GM19239 (cell line): ENCODE measurements at regions not wholly inside any gene's neighbourhood (a gene's known extent, or its start where the extent isn't known, plus 50 kb on each side); places are given as distances from the start of the nearest gene placed in this dataset.
A peak's percentile ranks its signal among the peaks of the same experiment; 100 is the strongest.
"Not testable (repeated sequence)": the region's sequence is repeated elsewhere in the genome, so short reads cannot be mapped to it uniquely, and the experiment has no call there.

Experiments
- DNase-seq: peaks from one replicate; pipeline ENCODE4 v3.0.0; 2011; ENCODE audit warnings: low spot score; ENCODE audit not compliant: insufficient read length
- FAIRE-seq: peaks from 2 replicates; lab custom pipeline; 2011; peaks lifted over from hg19 to GRCh38; lab: Jason Lieb, UNC

DNA sequence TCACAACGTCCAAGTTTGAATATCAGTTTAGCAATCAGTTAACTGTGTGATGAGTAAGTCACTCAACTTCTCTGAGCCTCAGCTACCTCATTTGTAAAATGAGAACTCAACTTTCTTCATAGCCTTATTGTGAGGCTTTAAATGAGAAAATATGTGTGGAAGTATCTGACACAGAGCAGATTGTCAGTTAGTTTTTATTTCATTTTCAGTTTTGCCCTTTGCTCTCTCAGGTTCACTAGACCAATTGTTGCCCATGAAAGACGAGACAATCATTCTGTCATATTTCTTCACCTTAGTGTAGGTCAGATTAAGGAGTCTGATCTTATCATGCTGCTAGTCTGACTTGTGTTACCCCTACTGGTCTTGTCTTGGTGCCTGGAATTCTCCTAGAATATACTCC, 232.8 kb upstream of the PTBP2 start:
- FAIRE-seq: no peak

DNA sequence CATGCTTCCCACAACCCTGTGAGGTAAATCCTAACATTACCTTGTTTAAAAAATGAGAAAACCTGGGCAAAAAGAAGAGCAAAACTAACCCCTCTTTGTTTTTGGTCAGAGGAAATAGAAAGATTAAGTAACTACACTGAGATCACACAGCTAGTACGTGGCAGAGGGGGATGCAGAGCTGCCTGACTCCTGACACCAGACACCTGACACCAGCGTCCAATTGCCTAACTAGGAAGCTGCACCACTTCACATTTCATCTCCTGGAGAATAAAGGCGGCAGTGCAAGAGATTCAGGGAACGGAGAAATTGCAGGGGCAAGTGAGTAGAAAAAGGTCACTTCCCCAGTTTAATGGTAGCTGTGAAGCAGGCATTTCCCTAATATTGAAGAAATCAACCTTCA, 229.3 kb upstream of the PTBP2 start:
- no peak for FAIRE-seq

More for the DNA sequence above, 232.8 kb upstream of the PTBP2 start:
- no peak for DNase-seq

DNA sequence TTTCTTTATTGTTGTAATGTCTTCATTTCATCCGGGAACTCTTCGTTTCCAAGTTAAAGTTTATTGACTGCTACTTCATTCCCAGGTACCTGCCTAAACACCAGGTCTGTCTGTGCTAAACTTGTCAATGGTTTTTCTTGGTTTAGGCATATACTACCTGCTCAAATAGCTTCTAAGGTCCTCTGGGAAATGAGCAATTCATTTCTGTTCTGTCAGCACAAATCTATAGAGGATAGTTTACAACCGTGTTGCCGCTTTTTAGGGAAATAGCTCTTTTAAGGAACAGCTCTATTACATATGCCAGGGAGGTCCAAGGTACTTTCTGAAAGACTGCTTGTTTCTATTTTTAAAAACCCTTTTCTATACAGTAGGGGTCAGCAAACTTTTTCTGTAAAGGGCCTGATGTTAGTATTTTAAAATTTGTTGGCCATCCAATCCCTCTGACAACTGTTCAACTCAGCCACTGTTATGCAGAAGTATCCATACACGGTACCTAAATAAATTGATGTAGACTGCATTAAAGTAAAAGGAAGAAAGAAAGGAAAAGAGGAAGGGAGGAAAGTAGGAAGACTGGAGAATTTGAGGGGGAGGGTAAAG, 222.7 kb upstream of the PTBP2 start:
- no peak for FAIRE-seq
- DNase-seq: no peak

More for the DNA sequence above, 229.3 kb upstream of the PTBP2 start:
- DNase-seq: no peak

DNA sequence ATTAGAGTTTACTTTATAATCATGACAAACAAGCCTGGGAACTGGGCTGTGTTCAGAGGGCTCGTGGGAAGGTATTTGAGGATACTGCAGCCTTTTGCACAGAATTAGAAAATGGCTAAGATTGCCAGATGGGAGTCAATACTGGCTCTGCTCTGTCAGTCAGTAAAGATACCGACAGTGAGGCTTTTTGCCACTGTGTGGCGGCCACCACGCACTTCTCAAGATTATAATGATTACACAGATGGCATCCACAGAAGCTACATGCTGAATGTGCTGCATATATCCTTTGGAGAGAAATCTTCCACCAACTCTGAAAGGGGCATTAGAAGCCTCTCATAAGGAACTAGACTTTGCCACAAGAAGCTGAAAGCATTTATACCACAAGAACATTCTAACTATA, 213.4 kb upstream of the PTBP2 start:
- no peak for DNase-seq
- no peak for FAIRE-seq

DNA sequence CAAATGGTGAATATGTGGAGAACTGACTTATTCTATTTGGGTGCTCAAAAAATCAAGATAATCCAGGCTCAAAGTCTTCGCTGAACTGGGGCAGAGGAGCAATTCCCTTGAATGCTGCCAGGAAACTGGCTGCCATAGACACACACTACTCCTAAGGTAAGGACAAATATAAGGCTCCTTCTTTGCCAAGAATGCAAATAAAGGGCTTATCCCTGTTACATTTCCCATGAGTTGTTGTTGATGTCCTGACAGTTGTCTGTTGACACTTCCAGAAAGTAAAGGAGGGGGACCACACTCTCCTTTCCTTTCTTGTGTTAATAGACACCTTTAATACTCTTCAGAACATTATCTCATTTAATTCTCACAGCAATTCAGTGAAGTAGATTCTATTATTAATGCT, 212.2 kb upstream of the PTBP2 start:
- no peak for FAIRE-seq
- no peak for DNase-seq

DNA sequence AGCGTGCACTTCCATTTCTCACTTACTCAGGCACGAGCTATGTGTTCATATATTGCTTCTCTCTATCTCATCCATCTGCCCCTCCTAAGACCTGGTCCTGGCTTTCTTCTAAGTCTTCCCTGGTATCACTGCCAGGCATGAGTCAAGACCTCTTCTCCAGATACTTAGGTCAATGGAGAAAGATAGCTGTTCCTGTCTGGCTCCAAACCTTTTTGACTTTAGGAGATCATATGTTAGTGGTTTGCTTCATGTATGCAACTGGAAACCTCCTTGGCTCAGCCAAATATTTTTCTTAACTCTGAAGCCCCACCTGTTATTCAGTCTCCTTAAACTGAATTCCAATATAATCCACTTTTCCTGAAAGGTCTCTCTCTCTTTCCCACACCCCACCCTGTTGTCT, 211.6 kb upstream of the PTBP2 start:
- DNase-seq (no peak), FAIRE-seq (no peak)

DNA sequence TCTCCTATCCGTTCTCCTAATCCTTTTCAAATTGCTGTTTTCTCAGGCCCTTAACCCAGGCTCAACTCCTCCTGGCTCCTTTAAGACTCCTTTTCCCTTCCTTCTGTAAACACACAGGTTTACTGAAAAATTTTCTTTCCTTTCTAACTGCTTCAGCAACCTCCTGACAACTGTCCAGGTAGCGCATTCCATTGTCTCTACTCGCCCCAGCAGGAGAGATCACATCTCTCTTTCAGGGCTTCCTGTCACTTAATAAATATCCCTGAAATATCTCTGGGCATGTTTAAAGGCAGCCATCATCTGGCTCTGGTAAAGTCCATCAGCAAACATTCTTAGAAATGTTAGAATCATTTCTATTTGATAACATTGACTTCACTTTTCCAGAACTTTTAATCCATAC, 211.2 kb upstream of the PTBP2 start:
- no peak for FAIRE-seq
- DNase-seq: no peak

DNA sequence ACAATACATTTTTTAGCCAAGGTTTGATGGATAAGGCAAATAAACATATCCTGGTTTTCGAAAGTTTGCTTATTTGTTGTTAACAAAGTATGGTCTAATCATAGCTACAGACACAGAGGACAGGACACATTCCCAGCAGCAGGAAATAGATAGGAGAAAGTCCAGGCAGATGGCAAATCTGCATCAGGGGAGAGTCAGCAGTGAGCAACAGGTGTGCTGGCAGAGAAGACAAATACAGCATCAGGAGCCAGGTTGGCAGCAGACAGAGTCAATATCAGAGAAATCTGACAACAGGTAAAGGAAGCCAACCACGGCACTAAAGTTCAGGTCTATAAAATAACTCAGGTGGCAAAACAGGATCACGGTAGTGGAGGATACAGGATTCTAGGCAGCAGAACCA, 210.7 kb upstream of the PTBP2 start:
- DNase-seq (no peak), FAIRE-seq (no peak)

DNA sequence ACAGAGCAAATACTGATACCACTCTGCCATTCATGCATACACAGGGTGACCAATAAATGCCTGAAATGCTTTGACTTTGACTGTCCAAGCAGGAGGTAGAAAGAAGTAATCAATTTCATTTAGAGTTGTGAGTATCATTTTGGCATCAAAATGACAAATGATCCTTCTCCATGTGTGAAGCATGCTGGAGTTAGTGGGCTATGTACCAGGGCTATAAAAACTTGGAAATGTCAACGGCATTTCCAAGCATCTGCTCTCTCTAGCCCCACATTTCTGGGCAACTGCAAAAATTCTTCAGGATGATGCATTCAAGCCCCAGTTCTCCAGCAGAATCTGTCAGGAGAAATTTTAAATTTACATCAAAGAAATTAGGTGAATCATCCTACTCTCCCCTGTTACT, 208.4 kb upstream of the PTBP2 start:
- FAIRE-seq (no peak), DNase-seq (no peak)

DNA sequence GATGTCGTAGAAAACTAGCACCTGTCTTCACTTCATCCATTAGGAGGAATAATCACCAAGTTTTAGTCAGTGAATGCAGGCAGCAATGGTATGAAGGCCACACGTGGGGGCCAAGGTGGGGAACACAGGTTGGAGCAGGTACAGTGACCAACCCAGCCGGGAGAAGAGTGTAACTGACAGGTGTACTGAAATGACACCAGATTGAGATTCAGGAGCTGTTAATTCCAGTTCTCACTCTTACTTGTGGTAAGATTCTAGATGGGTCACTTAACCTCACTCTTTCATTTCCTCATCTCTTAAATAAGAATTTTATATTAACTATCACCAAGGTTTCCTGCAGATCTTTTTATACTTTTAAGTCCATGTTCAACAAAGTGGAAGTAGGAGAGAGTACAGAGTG, 206.2 kb upstream of the PTBP2 start:
- peak; percentile 54 for FAIRE-seq
- no peak for DNase-seq

DNA sequence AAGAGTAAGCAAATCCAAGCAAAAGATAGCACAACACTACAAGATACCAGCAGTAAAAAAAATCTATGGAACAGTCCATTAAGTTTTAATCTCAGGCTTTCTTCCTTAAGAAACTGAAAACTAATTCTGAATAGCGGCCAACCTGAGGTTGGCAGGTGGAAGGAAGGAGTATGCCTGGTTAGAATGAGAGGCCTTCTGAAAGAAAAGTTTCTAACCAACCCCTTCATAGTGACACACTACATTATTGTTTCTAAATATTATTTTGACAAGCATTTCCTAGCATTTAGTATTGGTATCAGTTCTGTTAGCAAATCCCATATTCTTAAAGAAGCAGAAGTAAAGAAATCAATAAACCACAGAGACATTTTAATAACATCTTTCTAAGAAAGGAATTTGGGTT, 205.7 kb upstream of the PTBP2 start:
- FAIRE-seq: no peak
- DNase-seq: no peak

DNA sequence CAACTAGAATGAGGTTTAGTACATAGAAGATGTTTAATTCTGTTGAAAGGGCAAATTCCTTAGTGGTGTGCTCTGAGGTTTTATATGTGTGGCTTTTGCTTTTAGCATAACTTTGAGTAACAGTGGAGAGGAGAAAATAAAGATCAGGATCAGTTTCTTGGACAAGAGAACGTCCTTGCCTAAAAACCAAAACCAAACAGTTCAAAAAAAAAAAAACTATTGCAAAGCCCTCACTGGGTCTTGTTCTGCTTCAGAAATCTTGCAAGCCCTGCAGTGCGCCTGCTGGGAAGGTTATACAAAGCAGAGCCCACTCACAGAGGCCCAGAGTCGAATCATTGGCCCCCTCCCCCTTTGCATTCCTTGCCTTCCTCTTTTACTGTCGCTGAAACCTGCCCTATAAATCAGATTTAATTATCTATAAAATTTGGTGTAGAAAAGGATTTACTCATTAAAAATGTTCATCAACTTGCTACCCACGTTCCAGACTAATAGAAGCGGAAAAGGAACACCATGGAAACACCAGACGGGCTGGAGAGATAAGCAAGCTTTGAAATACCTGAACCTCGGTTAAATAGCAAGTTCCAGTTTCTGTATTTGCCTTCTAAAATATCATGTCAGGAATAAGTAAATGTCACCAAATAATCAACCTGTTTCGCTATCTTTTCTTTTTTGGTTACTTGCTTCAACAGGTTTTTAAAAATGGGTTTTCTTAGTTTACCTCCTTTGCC, 201.6 kb upstream of the PTBP2 start:
- DNase-seq (no peak), FAIRE-seq (no peak)

DNA sequence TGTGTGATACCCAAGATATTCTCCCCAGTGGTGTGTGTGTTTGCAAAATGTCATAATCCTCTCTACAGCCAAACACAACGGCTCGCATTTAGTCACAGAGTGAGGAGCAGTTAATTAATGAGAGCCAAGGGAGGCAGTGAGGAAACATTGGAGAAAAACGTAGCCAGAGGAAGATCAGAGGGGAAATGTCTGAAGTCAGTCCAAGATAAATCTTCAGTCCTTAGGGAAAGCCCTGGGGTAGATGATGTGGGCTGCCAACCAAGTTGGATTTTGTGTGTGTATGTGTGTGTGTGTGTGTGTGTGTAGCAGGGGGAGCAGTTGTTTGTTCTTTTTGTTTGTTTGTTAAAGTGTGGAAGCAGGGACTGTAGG, 201.0 kb upstream of the PTBP2 start:
- DNase-seq (no peak), FAIRE-seq (no peak)

DNA sequence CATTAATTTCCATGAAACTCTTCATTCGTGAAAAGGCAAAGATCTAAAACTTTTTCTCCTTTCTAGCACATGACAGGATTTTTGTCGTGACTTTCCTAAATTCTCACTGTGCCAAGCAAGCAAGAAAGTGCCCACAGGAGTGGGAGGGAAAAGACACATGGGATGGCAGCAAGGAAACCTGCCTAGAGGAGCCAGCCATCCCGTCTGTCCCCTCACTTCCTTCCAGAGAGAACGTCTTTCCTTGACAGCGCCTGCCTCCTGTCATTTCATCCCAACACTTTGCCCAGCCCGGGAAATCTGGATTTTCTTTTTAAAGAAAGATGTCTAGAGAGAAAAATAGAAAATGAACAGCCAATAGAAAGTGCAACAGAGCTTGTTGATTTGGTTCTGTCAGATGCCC, 200.6 kb upstream of the PTBP2 start:
- no peak for DNase-seq
- FAIRE-seq: no peak

DNA sequence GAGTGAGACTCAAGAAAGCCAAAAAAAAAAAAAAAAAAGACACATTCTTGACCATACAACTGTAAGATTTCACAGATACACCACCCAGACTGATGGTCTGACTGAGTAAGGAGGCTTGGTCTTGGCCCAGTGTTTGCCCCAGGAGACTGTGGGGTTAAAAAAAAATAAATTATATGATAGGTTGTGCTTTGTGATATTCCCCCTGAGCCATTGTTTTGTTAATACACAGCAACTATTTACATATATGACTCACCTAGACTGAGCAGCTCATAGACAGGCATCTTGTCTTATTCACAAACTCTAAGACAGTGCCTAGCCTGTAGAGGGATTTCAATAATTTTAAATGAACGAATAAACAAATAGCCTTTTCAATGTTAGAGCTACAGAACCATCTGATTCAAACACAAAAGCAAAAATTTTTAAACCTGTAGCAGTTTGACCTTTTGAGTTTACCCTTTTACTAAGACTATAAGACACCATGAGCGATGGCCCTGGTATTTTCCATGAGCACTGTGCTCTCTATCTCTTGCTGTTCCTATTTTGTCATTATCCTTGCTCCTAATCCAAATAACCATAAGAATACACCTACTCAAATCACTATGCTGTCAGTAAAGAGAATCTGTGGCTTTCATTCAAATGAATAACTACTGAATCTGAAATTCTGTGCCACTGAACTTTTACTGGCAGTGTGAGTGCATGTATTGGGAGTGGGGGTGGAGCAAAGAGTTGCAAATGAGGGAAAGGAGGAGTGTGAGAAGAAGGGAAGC, 199.4 kb upstream of the PTBP2 start:
- no peak for DNase-seq
- FAIRE-seq: no peak

DNA sequence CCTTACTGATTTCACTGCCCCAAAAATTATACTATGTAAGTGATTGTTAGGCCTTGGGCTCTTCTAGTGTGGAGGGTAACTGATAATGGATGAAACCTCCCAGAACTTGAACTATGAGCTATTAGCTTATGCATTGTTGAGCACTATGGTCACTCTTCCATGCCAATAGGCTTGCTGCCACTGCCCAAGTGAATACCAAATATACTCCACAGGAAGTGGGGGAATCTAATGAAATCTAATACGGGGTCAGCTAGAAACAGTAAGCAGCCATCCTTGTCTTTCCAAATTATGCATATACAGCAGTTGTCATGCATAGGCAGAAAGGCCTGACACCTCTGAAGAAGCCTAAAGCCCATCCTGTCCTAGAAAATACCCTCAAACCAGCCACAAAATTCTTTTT, 198.7 kb upstream of the PTBP2 start:
- DNase-seq (no peak), FAIRE-seq (no peak)

DNA sequence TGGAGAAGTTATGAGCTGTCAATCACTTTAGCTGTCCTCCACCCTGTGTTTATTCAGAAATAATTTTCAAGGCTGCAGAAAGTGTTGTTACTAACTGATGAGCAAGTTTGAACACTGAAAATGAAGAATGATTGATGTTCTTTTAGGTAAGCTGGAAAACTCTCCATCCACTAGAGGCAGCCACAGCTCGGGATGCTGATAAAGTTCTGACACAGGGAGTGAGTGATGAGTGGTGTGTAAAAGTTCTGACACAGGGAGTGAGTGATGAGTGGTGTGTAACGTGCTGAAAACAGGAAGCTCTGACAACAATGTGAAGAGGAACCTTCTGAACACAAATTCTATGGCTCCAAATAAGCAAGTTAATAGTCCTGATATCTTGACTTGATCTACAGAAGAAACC, 197.5 kb upstream of the PTBP2 start:
- DNase-seq: no peak
- no peak for FAIRE-seq

DNA sequence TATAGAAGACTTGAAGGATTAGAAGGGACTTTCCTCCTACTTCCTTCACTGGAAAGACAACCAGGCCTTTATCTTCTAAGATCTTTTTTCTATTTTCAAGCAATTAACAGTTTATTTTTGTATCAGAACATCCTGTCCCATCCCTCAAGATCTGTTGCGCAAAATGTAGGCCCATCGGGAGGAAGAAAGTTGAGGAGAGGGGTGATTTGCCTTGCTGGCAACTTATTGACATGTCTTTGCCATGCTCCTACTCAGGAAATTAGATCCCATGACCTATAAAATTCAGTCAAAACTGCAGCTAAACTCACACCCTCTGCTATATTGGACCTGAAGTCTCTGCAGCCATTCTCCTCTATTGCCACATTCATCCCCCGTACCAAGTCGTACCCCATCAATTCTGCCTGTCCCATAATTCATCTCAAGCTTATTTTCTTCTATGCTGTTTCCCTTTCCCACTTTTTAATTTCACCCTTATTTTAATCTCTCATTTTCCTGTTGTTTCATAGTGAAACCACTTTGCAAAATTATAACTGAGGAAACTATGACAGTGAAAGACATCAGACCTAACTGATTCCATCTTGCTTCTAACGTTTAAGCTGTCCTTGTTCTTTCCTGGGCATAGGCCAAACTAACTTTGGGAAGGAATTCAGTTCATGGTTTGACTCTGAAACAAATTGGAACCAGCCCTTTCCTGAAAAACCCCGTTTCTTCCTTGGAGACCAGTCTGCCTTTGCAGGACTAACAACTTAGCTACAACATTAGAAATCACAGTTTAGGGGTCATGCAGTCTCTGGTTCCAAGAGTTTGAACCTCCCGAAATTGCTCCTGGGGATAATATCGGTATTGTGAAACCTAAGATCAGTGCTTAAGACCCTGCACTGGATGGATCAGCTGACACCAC, 195.7 kb upstream of the PTBP2 start:
- no peak for FAIRE-seq
- no peak for DNase-seq

DNA sequence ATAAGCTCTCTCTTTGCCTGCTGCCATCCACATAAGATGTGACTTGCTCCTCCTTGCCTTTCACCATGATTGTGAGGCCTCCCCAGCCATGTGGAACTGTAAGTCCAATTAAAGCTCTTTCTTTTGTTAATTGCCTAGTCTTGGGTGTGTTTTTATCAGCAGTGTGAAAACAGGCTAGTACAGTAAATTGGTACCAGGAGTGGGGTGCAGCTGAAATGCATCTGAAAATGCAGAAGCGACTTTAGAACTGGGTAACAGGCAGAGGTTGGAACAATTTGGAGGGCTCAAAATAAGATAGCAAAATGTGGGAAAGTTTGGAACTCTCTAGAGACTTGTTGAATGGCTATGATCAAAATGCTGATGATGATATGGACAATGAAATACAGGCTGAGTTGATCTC, 192.9 kb upstream of the PTBP2 start:
- not testable (repeated sequence) for DNase-seq, FAIRE-seq

DNA sequence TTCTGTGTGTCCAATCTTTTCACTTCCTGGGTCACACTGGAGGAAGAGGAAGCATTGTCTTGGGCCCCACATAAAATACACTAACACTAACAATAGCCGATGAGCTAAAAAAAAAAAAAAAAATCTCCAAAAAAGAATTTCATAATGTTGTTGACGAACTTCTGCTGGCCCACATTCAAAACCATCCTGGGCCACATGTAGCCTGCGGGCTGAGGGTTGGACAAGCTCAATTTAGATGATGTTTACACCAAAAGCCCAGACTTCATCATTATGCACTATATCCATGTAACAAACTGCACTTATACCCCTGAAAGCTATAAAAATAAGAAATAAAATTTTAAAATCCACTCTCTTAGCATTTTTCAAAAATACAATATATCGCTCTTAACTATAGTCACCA, 187.8 kb upstream of the PTBP2 start:
- DNase-seq (no peak), FAIRE-seq (no peak)

DNA sequence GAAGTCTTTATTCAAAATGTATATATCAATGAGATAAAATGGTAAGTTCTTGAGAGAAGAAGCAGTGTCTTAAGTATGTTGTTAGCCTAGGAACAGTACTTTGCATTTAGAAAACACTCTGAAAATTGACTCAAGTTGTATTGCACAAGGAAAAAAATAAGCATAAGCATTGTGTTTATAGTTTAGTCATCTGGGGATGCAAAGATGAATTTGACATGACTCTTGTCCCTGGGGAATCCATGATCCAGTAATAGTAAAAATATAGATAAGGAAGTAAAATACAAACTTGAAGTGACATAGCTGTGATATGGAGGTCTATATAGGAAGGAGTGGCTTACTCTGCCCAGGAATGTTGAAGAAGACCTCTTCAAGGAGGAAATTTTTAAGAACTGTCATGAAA, 185.0 kb upstream of the PTBP2 start:
- DNase-seq: no peak
- no peak for FAIRE-seq
